Bronchial epithelial cell (primary cell): ENCODE measurements at regions not wholly inside any gene's neighbourhood (a gene's known extent, or its start where the extent isn't known, plus 50 kb on each side); places are given as distances from the start of the nearest gene placed in this dataset.

ENCODE experiments used
- DNase-seq: peaks from one replicate; pipeline ENCODE4 v3.0.0-alpha.2; 2010; ENCODE audit warnings: low read depth
- FAIRE-seq: peaks from 2 replicates; lab custom pipeline; 2011; peaks lifted over from hg19 to GRCh38; lab: Jason Lieb, UNC
- H3K27me3 ChIP-seq: 2 replicates; pipeline ENCODE4 v1.5.1; 2011; ENCODE audit warnings: low read length; ENCODE audit not compliant: control insufficient read depth, insufficient read depth
- H3K36me3 ChIP-seq: 2 replicates; pipeline ENCODE4 v1.5.1; 2011; ENCODE audit warnings: low read length; ENCODE audit not compliant: control insufficient read depth, insufficient read depth
- H3K4me3 ChIP-seq: 2 replicates; pipeline ENCODE4 v1.5.1; 2011; ENCODE audit warnings: mild to moderate bottlenecking, low read depth, low read length, control low read depth
- CTCF ChIP-seq: IDR thresholded peaks from 2 replicates; pipeline ENCODE4 v1.5.1; 2011; ENCODE audit warnings: mild to moderate bottlenecking, moderate library complexity, low read length, control low read depth, inconsistent platforms; ENCODE audit not compliant: insufficient read depth, severe bottlenecking

- no peak for FAIRE-seq
- H3K36me3 ChIP-seq = no peaks in the 10 kb centered on the region
- peak; percentile 89 for DNase-seq
These were observed 209.2 kb downstream of the ADAM29 start for GRCh38 chr4:175127314-175127713.

GRCh38 chr4:175129797-175130196 lies 211.6 kb downstream of the ADAM29 start:
- DNase-seq = no peak
- no peaks in the 10 kb centered on the region for H3K27me3 ChIP-seq
- H3K4me3 ChIP-seq = no peak overlapping the region
- FAIRE-seq = no peak
- no peaks in the 10 kb centered on the region for H3K36me3 ChIP-seq
- no peak for TF ChIP-seq CTCF

More at GRCh38 chr4:175127314-175127713, 209.2 kb downstream of the ADAM29 start:
- TF ChIP-seq CTCF = no peak
- Histone ChIP-seq H3K27me3 (no peaks in the 10 kb centered on the region), H3K4me3 (no peak overlapping the region)

GRCh38 chr4:175139205-175139604 lies 221.0 kb downstream of the ADAM29 start:
- Histone ChIP-seq H3K4me3 (no peak overlapping the region), H3K27me3 (no peaks in the 10 kb centered on the region), H3K36me3 (no peaks in the 10 kb centered on the region)
- no peak for TF ChIP-seq CTCF
- DNase-seq = no peak
- no peak for FAIRE-seq

GRCh38 chr4:175143116-175143515 lies 225.0 kb downstream of the ADAM29 start:
- no peak for DNase-seq
- H3K27me3 ChIP-seq = no peaks in the 10 kb centered on the region
- no peak for FAIRE-seq

GRCh38 chr4:175146799-175147198 lies 228.6 kb downstream of the ADAM29 start:
- no peak for TF ChIP-seq CTCF
- DNase-seq (no peak), FAIRE-seq (no peak)
- H3K4me3 ChIP-seq = no peak overlapping the region
- no peaks in the 10 kb centered on the region for H3K27me3 ChIP-seq
- no peaks in the 10 kb centered on the region for H3K36me3 ChIP-seq

More at GRCh38 chr4:175143116-175143515, 225.0 kb downstream of the ADAM29 start:
- Histone ChIP-seq H3K4me3 (no peak overlapping the region), H3K36me3 (no peaks in the 10 kb centered on the region)
- TF ChIP-seq CTCF = no peak

- no peak overlapping the region for H3K4me3 ChIP-seq
- FAIRE-seq (no peak), DNase-seq (no peak)
- no peaks in the 10 kb centered on the region for H3K36me3 ChIP-seq
- TF ChIP-seq CTCF = no peak
- no peaks in the 10 kb centered on the region for H3K27me3 ChIP-seq
These were observed 229.1 kb downstream of the ADAM29 start for GRCh38 chr4:175147233-175147632.
